Activated T-helper 2 cell treated with anti-CD3 and anti-CD28 coated beads, Interferon-gamma antibody, Interleukin-2, Interleukin-4, amounts not matched to agents 10 μg/mL and 5 μg/mL and 100 μg/mL, durations not matched to agents 14 hours and 24 hours and 36 hours (primary cell): ENCODE measurements at regions not wholly inside any gene's neighbourhood (a gene's known extent, or its start where the extent isn't known, plus 50 kb on each side); places are given as distances from the start of the nearest gene placed in this dataset.

Source experiments
- DNase-seq: peaks from one replicate; pipeline ENCODE4 v3.0.0; 2021; ENCODE audit warnings: low spot score
- H3K27ac Mint-ChIP-seq: one replicate; pipeline ENCODE4 v1.8.0; 2021; ENCODE audit warnings: mixed read lengths
- H3K27me3 Mint-ChIP-seq: one replicate; pipeline ENCODE4 v1.8.0; 2021; ENCODE audit warnings: low read depth, mixed read lengths
- H3K36me3 Mint-ChIP-seq: one replicate; pipeline ENCODE4 v1.8.0; 2021; ENCODE audit warnings: low read depth, mixed read lengths
- H3K4me1 Mint-ChIP-seq: one replicate; pipeline ENCODE4 v1.8.0; 2021; ENCODE audit warnings: low read depth, mixed read lengths
- H3K4me3 Mint-ChIP-seq: one replicate; pipeline ENCODE4 v1.8.0; 2021; ENCODE audit warnings: low read depth, mild to moderate bottlenecking, moderate library complexity, mixed read lengths
- H3K9me3 Mint-ChIP-seq: one replicate; pipeline ENCODE4 v1.8.0; 2021; ENCODE audit warnings: mixed read lengths
- intact Hi-C: fragments of 100-400 bp; cut with micrococcal nuclease; formaldehyde crosslinking; loops from one replicate; pipeline ENCODE4 v1.15.1; 2023

- Mint-ChIP-seq H3K4me1 (no peaks in the 10 kb centered on the region), H3K4me3 (no peak overlapping the region), H3K36me3 (no peaks in the 10 kb centered on the region), H3K9me3 (peaks cover 4% of the 10 kb centered on the region), H3K27me3 (peaks cover 27% of the 10 kb centered on the region), H3K27ac (no peak overlapping the region)
- intact Hi-C loops: no loop called here
- DNase-seq: no peak
Measured at GRCh38 chr9:88215196-88216125, 77.2 kb upstream of the SPATA31C2 start.

GRCh38 chr9:88202321-88202720, 64.0 kb upstream of the SPATA31C2 start:
- H3K27ac Mint-ChIP-seq: no peak overlapping the region
- no peak for DNase-seq
- H3K4me3 Mint-ChIP-seq: no peak overlapping the region
- no peaks in the 10 kb centered on the region for H3K9me3 Mint-ChIP-seq
- H3K4me1 Mint-ChIP-seq: no peaks in the 10 kb centered on the region
- intact Hi-C loops: no loop called here
- peaks cover 17% of the 10 kb centered on the region for H3K27me3 Mint-ChIP-seq
- H3K36me3 Mint-ChIP-seq: no peaks in the 10 kb centered on the region

DNA sequence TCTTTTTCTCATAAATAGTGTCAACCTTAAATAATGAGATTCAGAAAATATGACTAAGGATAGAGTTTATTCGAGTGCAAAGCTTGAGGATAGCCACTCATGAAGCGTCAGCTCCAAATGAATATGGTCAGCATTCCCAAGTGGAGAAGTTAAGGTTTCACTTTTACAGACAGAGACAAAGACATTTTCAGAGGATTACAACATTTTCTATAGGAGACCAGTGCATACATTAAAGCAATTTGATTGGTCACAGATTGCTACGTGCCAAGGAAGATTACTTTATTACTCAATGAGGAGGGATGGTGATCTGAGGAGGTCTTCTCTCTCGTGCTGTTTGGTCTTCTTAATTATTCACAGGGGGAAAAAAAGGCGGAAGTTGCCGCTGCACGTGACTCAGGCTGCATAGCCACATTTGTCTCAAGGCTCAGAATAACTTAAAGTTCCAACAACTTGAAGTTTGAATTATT, 60.1 kb upstream of the SPATA31C2 start:
- Mint-ChIP-seq H3K27ac (no peak overlapping the region), H3K36me3 (no peaks in the 10 kb centered on the region), H3K9me3 (no peaks in the 10 kb centered on the region), H3K27me3 (peaks cover 22% of the 10 kb centered on the region), H3K4me3 (no peak overlapping the region), H3K4me1 (no peaks in the 10 kb centered on the region)
- intact Hi-C loops: no loop called here
- DNase-seq: no peak

- no peaks in the 10 kb centered on the region for H3K4me1 Mint-ChIP-seq
- H3K9me3 Mint-ChIP-seq: no peaks in the 10 kb centered on the region
- H3K27ac Mint-ChIP-seq: no peak overlapping the region
- intact Hi-C loops: no loop called here
- peaks cover 27% of the 10 kb centered on the region for H3K27me3 Mint-ChIP-seq
- H3K4me3 Mint-ChIP-seq: no peak overlapping the region
- H3K36me3 Mint-ChIP-seq: no peaks in the 10 kb centered on the region
- no peak for DNase-seq
Measured at GRCh38 chr9:88197781-88198340, 59.6 kb upstream of the SPATA31C2 start.

GRCh38 chr9:88197016-88197415, 58.7 kb upstream of the SPATA31C2 start:
- Mint-ChIP-seq H3K36me3 (no peaks in the 10 kb centered on the region), H3K4me1 (no peaks in the 10 kb centered on the region), H3K9me3 (no peaks in the 10 kb centered on the region), H3K4me3 (no peak overlapping the region), H3K27me3 (peaks cover 31% of the 10 kb centered on the region), H3K27ac (no peak overlapping the region)
- intact Hi-C loops: no loop called here
- no peak for DNase-seq

DNA sequence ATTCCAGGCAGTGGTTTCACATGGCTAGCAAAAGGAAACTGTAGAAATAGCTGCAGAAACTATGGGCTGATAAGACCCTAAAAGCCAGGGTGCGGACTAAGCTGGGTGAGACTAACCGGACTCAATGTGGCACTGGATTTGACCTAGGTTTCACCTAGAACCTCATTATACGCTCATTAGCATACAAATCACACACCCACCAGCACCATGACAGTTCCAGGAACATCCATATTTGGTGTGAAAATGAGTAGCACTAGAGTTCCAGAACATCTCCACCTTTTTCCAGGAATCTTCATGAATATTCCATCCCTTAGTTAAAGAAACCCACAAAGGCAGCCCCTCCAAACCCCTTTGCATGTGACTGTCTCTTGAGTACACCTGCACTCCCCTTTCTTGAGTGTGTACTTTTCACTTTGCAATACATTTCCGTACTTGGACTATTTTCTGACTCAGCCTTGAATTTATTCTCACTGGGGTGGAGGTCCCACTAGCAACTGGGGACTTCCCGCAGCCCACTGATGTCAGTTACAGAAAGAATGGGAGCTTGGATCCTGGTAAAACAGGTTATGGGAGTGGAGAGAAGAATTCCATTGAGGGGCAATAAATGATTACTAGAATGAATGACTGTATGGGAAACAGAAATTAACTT, 58.0 kb upstream of the SPATA31C2 start:
- Mint-ChIP-seq H3K9me3 (no peaks in the 10 kb centered on the region), H3K27me3 (peaks cover 31% of the 10 kb centered on the region), H3K4me3 (no peak overlapping the region), H3K4me1 (no peaks in the 10 kb centered on the region), H3K36me3 (no peaks in the 10 kb centered on the region), H3K27ac (no peak overlapping the region)
- DNase-seq: no peak
- intact Hi-C loops: no loop called here

DNA sequence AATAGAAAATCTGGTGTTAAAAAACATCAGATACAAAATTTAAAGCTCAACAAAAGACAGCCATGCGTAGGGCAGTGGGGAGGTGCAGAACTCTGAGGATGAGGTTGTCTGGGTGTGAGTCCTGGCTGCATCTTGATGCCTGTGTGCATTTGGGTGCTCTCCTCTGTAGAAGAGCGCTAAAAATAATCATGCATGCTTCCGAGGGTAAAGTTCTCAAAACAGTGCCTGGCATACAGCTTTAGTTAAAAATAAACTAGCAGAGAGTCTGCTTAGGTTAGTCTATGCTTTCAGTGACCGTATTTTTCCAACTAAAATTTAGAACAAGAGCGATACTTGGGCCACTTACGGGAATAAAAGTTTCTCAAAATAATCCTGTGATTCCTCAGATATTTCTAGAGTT, 55.5 kb upstream of the SPATA31C2 start:
- Mint-ChIP-seq H3K36me3 (no peaks in the 10 kb centered on the region), H3K9me3 (no peaks in the 10 kb centered on the region), H3K4me1 (peaks cover 3% of the 10 kb centered on the region), H3K27me3 (peaks cover 38% of the 10 kb centered on the region), H3K27ac (no peak overlapping the region), H3K4me3 (no peak overlapping the region)
- DNase-seq: no peak
- intact Hi-C loops: no loop called here

- DNase-seq: no peak
- peaks cover 31% of the 10 kb centered on the region for H3K27me3 Mint-ChIP-seq
- intact Hi-C loops: no loop called here
Measured at GRCh38 chr9:88191456-88191855, 53.2 kb upstream of the SPATA31C2 start.

DNA sequence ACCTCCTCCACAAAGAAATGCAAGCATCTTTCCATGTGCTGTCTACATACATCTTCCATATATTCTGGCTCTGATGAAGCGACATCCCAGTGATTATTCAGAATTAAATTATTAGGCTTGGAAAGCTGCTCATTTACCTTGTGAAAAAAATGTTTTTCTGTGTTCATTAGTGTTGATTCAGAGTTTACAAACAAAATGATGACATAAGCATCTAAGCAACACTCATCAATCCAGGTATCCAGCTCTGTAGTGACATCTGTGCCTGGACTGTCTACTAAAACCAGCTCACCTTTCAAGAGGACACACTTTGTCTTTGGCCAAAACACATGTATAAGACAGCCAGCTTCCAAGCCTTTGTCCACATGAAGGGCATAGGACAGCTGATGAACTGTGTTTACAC, 51.1 kb upstream of the SPATA31C2 start:
- Mint-ChIP-seq H3K36me3 (no peaks in the 10 kb centered on the region), H3K4me3 (no peak overlapping the region), H3K9me3 (no peaks in the 10 kb centered on the region), H3K27me3 (peaks cover 40% of the 10 kb centered on the region), H3K4me1 (peaks cover 3% of the 10 kb centered on the region), H3K27ac (no peak overlapping the region)
- DNase-seq: no peak
- intact Hi-C loops: no loop called here

More at GRCh38 chr9:88191456-88191855, 53.2 kb upstream of the SPATA31C2 start:
- H3K9me3 Mint-ChIP-seq: no peaks in the 10 kb centered on the region
- H3K27ac Mint-ChIP-seq: no peak overlapping the region
- H3K4me1 Mint-ChIP-seq: peaks cover 3% of the 10 kb centered on the region
- no peak overlapping the region for H3K4me3 Mint-ChIP-seq
- no peaks in the 10 kb centered on the region for H3K36me3 Mint-ChIP-seq
